DND-41 (cell line): ENCODE measurements at regions not wholly inside any gene's neighbourhood (a gene's known extent, or its start where the extent isn't known, plus 50 kb on each side); places are given as distances from the start of the nearest gene placed in this dataset.
A peak's percentile ranks its signal among the peaks of the same experiment; 100 is the strongest.
"Not testable (repeated sequence)": the region's sequence is repeated elsewhere in the genome, so short reads cannot be mapped to it uniquely, and the experiment has no call there.

Source experiments
- ATAC-seq: fragments of 200-7000 bp; cut with Tn5 transposase; 3 replicates; pipeline ENCODE4 v1.9.1; 2021; ENCODE audit warnings: low read depth; ENCODE audit not compliant: insufficient read depth
- DNase-seq: peaks from one replicate; pipeline ENCODE4 v3.0.0-alpha.2; 2020
- H2AFZ ChIP-seq: 2 replicates; pipeline ENCODE4 v1.6.0; 2012; ENCODE audit warnings: low read depth, low read length
- H3K27ac ChIP-seq: 2 replicates; pipeline ENCODE4 v1.5.1; 2012; ENCODE audit warnings: low read length, inconsistent platforms
- H3K27me3 ChIP-seq: fragments of 200-600 bp; sonication (generic); 2 replicates; pipeline ENCODE4 v1.6.0; 2012; ENCODE audit warnings: low read length, mild to moderate bottlenecking, inconsistent platforms; ENCODE audit not compliant: insufficient read depth, poor library complexity
- H3K36me3 ChIP-seq: 2 replicates; pipeline ENCODE4 v1.5.1; 2012; ENCODE audit warnings: low read length, inconsistent platforms; ENCODE audit not compliant: insufficient read depth
- H3K4me1 ChIP-seq: 2 replicates; pipeline ENCODE4 v1.5.1; 2012; ENCODE audit warnings: mild to moderate bottlenecking, low read length; ENCODE audit not compliant: insufficient read depth
- H3K4me2 ChIP-seq: 2 replicates; pipeline ENCODE4 v1.6.0; 2012; ENCODE audit warnings: mild to moderate bottlenecking, moderate library complexity, low read length, inconsistent platforms; ENCODE audit not compliant: insufficient read depth
- H3K4me3 ChIP-seq, 2 experiments: fragments of 200-600 bp in 1 of 2; shearing (Covaris generic) in 1 of 2; 2 replicates each; pipeline ENCODE4 v1.5.1; 2012 to 2016; ENCODE audit warnings: inconsistent platforms in 2 of 2, low read length in 2 of 2, mild to moderate bottlenecking in 2 of 2, low read depth in 1 of 2, moderate library complexity in 1 of 2
- H3K79me2 ChIP-seq: 2 replicates; pipeline ENCODE4 v1.6.0; 2012; ENCODE audit warnings: low read length, inconsistent platforms; ENCODE audit not compliant: insufficient read depth
- H3K9ac ChIP-seq: 2 replicates; pipeline ENCODE4 v1.6.0; 2012; ENCODE audit warnings: low read depth, mild to moderate bottlenecking, inconsistent platforms, low read length, moderate library complexity
- H3K9me3 ChIP-seq: 2 replicates; pipeline ENCODE4 v1.5.1; 2012; ENCODE audit warnings: low read length, moderate library complexity, mild to moderate bottlenecking, inconsistent platforms; ENCODE audit not compliant: insufficient read depth, severe bottlenecking
- H4K20me1 ChIP-seq: 2 replicates; pipeline ENCODE4 v1.6.0; 2012; ENCODE audit warnings: low read length; ENCODE audit not compliant: insufficient read depth
- CTCF ChIP-seq: IDR thresholded peaks from 2 replicates; pipeline ENCODE4 v1.5.1; 2012; ENCODE audit warnings: borderline replicate concordance, low read length, moderate library complexity, mild to moderate bottlenecking; ENCODE audit not compliant: poor library complexity, severe bottlenecking; ENCODE audit errors: extremely low read depth
- EZH2 ChIP-seq: IDR thresholded peaks from 3 replicates; pipeline ENCODE4 v1.6.1; 2012; ENCODE audit warnings: borderline replicate concordance, low read depth, mild to moderate bottlenecking, moderate library complexity, low read length, inconsistent platforms; ENCODE audit not compliant: severe bottlenecking

GRCh38 chr10:127649642-127650041, 87.3 kb upstream of the FOXI2 start:
- no peak overlapping the region for H3K4me3 ChIP-seq
- no peak overlapping the region for H3K9ac ChIP-seq
- H3K36me3 ChIP-seq = no peaks in the 10 kb centered on the region
- no peak for TF ChIP-seq EZH2
- TF ChIP-seq CTCF = peak; percentile 45
- H4K20me1 ChIP-seq = no peaks in the 10 kb centered on the region
- H3K4me1 ChIP-seq = no peaks in the 10 kb centered on the region
- DNase-seq (peak; percentile 10), ATAC-seq (no peak)
- no peaks in the 10 kb centered on the region for H3K27me3 ChIP-seq
- H2AFZ ChIP-seq = no peak overlapping the region
- no peaks in the 10 kb centered on the region for H3K9me3 ChIP-seq
- no peak overlapping the region for H3K27ac ChIP-seq
- no peak overlapping the region for H3K4me2 ChIP-seq
- no peaks in the 10 kb centered on the region for H3K79me2 ChIP-seq

- no peak overlapping the region for H2AFZ ChIP-seq
- TF ChIP-seq EZH2 = no peak
- no peak for TF ChIP-seq CTCF
- DNase-seq = no peak
Observed at GRCh38 chr10:127657056-127657455, 79.9 kb upstream of the FOXI2 start.

GRCh38 chr10:127676430-127676829, 60.6 kb upstream of the FOXI2 start:
- H3K27ac ChIP-seq, H3K27me3 ChIP-seq, H3K4me2 ChIP-seq, H3K4me3 ChIP-seq, H3K79me2 ChIP-seq, H4K20me1 ChIP-seq, H3K4me1 ChIP-seq, H2AFZ ChIP-seq, DNase-seq, ATAC-seq, H3K9me3 ChIP-seq, H3K9ac ChIP-seq, H3K36me3 ChIP-seq: not testable (repeated sequence)

More at GRCh38 chr10:127657056-127657455, 79.9 kb upstream of the FOXI2 start:
- Histone ChIP-seq H3K4me2 (no peak overlapping the region), H3K9me3 (no peaks in the 10 kb centered on the region), H3K36me3 (no peaks in the 10 kb centered on the region), H3K27me3 (no peaks in the 10 kb centered on the region), H3K27ac (no peak overlapping the region), H3K4me3 (no peak overlapping the region), H3K4me1 (no peaks in the 10 kb centered on the region), H4K20me1 (no peaks in the 10 kb centered on the region), H3K9ac (no peak overlapping the region), H3K79me2 (no peaks in the 10 kb centered on the region)
- no peak for ATAC-seq

- H3K9ac ChIP-seq = no peak overlapping the region
Observed at GRCh38 chr10:127678091-127678490, 58.9 kb upstream of the FOXI2 start.

More at GRCh38 chr10:127678091-127678490, 58.9 kb upstream of the FOXI2 start:
- TF ChIP-seq CTCF (no peak), EZH2 (no peak)
- Histone ChIP-seq H3K27ac (no peak overlapping the region), H3K4me3 (no peak overlapping the region), H3K4me1 (no peaks in the 10 kb centered on the region), H3K4me2 (no peak overlapping the region), H4K20me1 (no peaks in the 10 kb centered on the region), H2AFZ (no peak overlapping the region), H3K9me3 (no peaks in the 10 kb centered on the region), H3K79me2 (no peaks in the 10 kb centered on the region), H3K27me3 (no peaks in the 10 kb centered on the region), H3K36me3 (no peaks in the 10 kb centered on the region)
- ATAC-seq (no peak), DNase-seq (no peak)
